AG09309 (cell line): ENCODE measurements at regions not wholly inside any gene's neighbourhood (a gene's known extent, or its start where the extent isn't known, plus 50 kb on each side); places are given as distances from the start of the nearest gene placed in this dataset.

Experiments
- DNase-seq: peaks from one replicate; pipeline ENCODE4 v3.0.0-alpha.2; 2010; ENCODE audit warnings: low read depth
- H3K4me3 ChIP-seq: 2 replicates; pipeline ENCODE4 v1.5.1; 2011; ENCODE audit warnings: mild to moderate bottlenecking, low read depth, low read length, moderate library complexity; ENCODE audit not compliant: control insufficient read depth
- TF ChIP-seq, protein P1 (sequence below): IDR thresholded peaks from 2 replicates; pipeline ENCODE4 v1.5.1; 2011; ENCODE audit warnings: mild to moderate bottlenecking, low read depth, low read length, inconsistent platforms; ENCODE audit not compliant: insufficient read depth, control insufficient read depth; ENCODE audit errors: missing control alignments

DNA sequence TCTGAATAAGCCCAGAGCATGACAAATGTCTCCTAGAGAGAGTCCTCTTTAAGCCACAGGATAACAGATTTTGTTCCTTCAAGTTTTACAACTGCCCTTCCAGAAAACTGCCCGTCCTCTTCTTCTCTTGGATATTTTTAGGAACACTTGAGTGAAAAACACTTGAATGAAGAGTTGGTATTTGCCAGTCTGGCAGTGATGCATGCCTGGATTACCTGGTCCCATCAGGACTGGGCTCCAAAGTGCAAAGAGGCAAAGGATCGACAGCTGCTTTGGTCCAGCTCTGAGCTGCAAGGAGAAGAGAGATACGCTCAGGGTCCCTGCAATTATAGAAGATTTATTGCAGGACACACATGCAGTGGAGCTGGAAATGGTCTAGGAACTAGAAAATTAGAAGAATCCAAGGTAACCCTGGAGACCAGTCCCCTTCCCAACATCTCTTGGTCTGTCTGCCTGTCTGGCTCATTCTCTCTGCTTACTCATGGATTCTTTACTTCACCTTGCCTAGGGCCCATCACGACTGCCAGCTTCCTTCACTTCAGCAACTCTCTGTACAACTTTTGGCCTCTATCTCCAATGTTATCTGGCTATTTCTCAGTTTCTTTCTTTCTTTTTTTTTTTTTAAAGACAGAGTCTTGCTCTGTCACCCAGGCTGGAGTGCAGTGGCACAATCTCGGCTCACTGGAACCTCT, 112.1 kb upstream of the SIX2 start:
- TF ChIP-seq, protein P1, sequence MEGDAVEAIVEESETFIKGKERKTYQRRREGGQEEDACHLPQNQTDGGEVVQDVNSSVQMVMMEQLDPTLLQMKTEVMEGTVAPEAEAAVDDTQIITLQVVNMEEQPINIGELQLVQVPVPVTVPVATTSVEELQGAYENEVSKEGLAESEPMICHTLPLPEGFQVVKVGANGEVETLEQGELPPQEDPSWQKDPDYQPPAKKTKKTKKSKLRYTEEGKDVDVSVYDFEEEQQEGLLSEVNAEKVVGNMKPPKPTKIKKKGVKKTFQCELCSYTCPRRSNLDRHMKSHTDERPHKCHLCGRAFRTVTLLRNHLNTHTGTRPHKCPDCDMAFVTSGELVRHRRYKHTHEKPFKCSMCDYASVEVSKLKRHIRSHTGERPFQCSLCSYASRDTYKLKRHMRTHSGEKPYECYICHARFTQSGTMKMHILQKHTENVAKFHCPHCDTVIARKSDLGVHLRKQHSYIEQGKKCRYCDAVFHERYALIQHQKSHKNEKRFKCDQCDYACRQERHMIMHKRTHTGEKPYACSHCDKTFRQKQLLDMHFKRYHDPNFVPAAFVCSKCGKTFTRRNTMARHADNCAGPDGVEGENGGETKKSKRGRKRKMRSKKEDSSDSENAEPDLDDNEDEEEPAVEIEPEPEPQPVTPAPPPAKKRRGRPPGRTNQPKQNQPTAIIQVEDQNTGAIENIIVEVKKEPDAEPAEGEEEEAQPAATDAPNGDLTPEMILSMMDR: no peak
- H3K4me3 ChIP-seq: no peak overlapping the region
- no peak for DNase-seq

DNA sequence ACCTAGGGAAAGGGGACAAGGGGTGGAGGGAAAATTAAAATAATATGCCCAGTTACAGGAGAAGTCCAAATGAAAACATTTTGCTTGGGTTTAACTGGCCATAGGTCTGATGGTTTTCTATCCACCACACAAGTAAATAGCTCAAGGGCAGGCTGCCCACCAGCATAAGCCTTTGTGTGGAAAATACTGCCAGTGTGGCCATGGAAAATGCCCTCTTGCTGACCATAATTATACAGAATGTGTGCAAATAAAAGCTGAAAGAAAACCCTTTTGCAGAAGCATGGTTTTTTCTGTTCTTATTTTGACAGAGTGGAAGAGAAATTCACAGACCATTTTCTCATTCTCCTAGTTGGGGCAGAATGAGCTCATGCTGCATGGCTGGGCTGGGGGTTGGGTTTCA, 111.3 kb upstream of the SIX2 start:
- TF ChIP-seq, protein P1: no peak
- no peak for DNase-seq
- H3K4me3 ChIP-seq: no peak overlapping the region

DNA sequence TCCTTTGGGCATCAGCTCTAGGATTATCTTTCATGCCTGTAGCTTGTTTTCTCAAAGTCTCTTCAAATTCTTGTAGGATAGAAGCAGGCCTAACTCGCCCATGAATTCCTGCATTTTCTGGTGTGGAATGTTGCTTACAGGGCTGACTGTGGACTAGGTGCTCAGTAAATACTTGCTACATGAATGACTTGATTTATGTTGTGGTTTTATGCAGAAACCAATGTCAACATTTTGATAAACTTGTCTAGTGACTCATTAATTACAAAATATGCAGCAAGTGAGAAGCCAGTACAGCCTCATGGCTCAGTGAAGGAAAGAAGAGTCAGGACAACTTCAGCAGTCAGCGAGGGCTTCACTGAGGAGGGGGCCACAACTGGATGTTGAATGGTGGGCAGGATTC, 110.6 kb upstream of the SIX2 start:
- DNase-seq: peak; percentile 91
- TF ChIP-seq, protein P1: no peak
- no peak overlapping the region for H3K4me3 ChIP-seq

DNA sequence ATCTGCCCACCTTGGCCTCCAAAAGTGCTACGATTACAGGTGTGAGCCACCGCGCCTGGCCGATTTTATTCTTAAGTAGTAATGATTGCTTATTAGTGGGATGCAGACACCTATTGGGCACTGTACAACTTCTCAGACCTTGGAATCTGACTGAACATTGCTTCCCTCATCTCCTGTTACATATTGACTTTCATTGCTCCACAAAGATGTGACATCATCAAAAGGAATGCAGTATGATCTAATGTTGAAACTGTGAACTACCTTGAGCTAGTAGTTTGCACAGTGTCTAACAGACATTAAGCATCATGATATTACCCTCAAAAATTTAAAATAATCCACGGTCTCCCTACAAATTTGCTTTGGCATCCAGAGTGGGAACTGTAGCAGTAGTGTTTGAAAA, 109.8 kb upstream of the SIX2 start:
- TF ChIP-seq, protein P1: no peak
- H3K4me3 ChIP-seq: no peak overlapping the region
- DNase-seq: no peak

DNA sequence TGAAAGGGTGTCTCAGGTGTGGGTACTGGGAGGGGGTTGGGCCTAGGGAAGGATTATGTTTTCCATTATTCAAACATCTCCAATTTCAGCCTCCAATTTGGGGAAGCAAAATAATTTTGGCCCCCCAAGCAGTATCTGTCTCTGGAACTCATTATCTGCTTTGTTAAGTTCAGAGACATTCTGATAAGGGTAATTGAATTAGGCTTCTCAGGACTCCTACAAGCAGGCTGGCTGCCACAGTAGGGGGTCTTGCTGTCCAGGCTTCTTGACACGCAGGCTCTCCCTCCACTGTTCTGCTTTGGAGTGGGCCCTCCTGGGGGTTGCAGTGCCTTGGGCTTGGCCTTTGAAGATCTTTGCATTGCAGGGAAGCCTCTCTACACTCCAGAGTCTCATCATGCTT, 108.1 kb upstream of the SIX2 start:
- no peak overlapping the region for H3K4me3 ChIP-seq
- DNase-seq: no peak
- TF ChIP-seq, protein P1: no peak

DNA sequence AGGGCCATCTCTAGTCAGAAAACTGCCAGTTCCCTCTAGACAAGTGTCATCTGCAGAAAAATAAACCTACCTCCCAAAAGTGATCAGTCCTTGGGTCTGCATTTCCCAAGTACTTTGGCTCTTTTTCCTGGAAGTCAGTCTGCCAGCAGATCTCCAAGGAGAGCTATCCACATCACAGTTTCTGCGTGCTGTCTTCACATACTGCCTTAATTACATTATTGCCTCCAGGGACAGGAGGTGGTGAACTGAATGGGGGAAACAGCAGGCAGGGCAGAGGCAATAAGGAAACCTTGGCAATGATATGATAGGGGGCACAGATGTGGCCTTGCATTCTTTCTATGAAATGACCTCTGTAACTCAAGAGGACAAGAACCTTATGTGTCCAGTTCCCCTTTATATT, 105.9 kb upstream of the SIX2 start:
- TF ChIP-seq, protein P1: no peak
- no peak for DNase-seq
- H3K4me3 ChIP-seq: no peak overlapping the region
